DOHH2 (cell line): ENCODE measurements at regions not wholly inside any gene's neighbourhood (a gene's known extent, or its start where the extent isn't known, plus 50 kb on each side); places are given as distances from the start of the nearest gene placed in this dataset.
"Not testable (repeated sequence)": the region's sequence is repeated elsewhere in the genome, so short reads cannot be mapped to it uniquely, and the experiment has no call there.

Source experiments
- H3F3A ChIP-seq: fragments of 200-600 bp; sonication (generic), shearing (Covaris generic); 2 replicates; pipeline ENCODE4 v1.6.0; 2016; ENCODE audit warnings: antibody characterized with exemption, mild to moderate bottlenecking; ENCODE audit not compliant: control insufficient read depth, insufficient read depth
- H3K27ac ChIP-seq: fragments of 200-600 bp; sonication (generic); 2 replicates; pipeline ENCODE4 v1.5.1; 2014; ENCODE audit warnings: low read depth, mild to moderate bottlenecking, low read length, moderate library complexity
- H3K27me3 ChIP-seq: fragments of 200-600 bp; sonication (generic); 2 replicates; pipeline ENCODE4 v1.6.1; 2014; ENCODE audit warnings: mild to moderate bottlenecking, low read length, mixed read lengths; ENCODE audit not compliant: control insufficient read depth
- H3K36me3 ChIP-seq: fragments of 200-600 bp; sonication (generic); 2 replicates; pipeline ENCODE4 v1.6.1; 2014; ENCODE audit warnings: mild to moderate bottlenecking, low read length, moderate library complexity, mixed read lengths; ENCODE audit not compliant: control insufficient read depth
- H3K4me1 ChIP-seq: fragments of 200-600 bp; sonication (generic); 2 replicates; pipeline ENCODE4 v1.6.1; 2014; ENCODE audit warnings: mild to moderate bottlenecking, low read length, mixed read lengths; ENCODE audit not compliant: control insufficient read depth
- H3K4me2 ChIP-seq: fragments of 200-600 bp; sonication (generic); 2 replicates; pipeline ENCODE4 v1.6.0; 2014; ENCODE audit warnings: mild to moderate bottlenecking, low read length, moderate library complexity
- H3K4me3 ChIP-seq: fragments of 200-600 bp; sonication (generic); 2 replicates; pipeline ENCODE4 v1.5.1; 2014; ENCODE audit warnings: mild to moderate bottlenecking, low read length, mixed read lengths
- H3K79me2 ChIP-seq: fragments of 200-600 bp; sonication (generic); 2 replicates; pipeline ENCODE4 v1.6.1; 2014; ENCODE audit warnings: mild to moderate bottlenecking, low read length, mixed read lengths; ENCODE audit not compliant: control insufficient read depth
- H3K9me2 ChIP-seq: fragments of 200-600 bp; sonication (generic); replicated peaks from 2 replicates; pipeline ENCODE4 v1.6.1; 2014; ENCODE audit warnings: mild to moderate bottlenecking, low read length, mixed read lengths; ENCODE audit not compliant: control insufficient read depth
- H3K9me3 ChIP-seq: fragments of 200-600 bp; sonication (generic); 2 replicates; pipeline ENCODE4 v1.6.1; 2014; ENCODE audit warnings: antibody characterized with exemption, low read length, mixed read lengths; ENCODE audit not compliant: control insufficient read depth, insufficient read depth
- H4K20me1 ChIP-seq: fragments of 200-600 bp; sonication (generic); 2 replicates; pipeline ENCODE4 v1.6.0; 2014; ENCODE audit warnings: low read depth, mild to moderate bottlenecking, antibody characterized with exemption, low read length, moderate library complexity; ENCODE audit not compliant: control insufficient read depth, insufficient read depth
- EZH2phosphoT487 ChIP-seq: fragments of 200-600 bp; sonication (generic); IDR thresholded peaks from 2 replicates; pipeline ENCODE4 v1.6.1; 2017; ENCODE audit warnings: borderline replicate concordance, mild to moderate bottlenecking, antibody characterized with exemption, low read length, moderate library complexity, mixed read lengths
- TF ChIP-seq, protein P1 (sequence below): fragments of 200-600 bp; sonication (generic); IDR thresholded peaks from one replicate; pipeline ENCODE4 v1.5.1; 2014; ENCODE audit warnings: antibody characterized with exemption, mild to moderate bottlenecking, low read depth, low read length; ENCODE audit not compliant: poor library complexity, severe bottlenecking

DNA sequence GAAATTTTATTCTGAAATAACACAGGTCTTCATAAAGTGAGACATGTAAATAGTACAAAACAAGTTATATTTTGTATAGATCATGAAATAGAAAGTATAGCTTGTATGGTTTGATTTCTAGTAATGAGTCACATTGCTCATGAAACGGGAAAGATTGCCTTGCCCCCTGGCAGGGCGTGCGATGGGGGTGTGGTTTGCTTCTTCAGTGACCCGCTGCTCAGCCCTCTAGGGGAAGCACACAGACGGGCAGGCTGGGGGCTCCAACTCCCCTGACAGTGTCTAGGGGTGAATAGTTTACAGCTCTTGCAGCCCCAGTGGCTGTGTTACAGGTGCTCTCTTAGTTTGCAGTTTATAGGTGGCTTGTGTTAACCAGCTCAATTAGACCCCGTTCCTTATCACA, 170.5 kb upstream of the RGS17 start:
- H3K4me3 ChIP-seq = no peak overlapping the region
- no peaks in the 10 kb centered on the region for H3F3A ChIP-seq
- no peaks in the 10 kb centered on the region for H3K27me3 ChIP-seq
- H3K9me3 ChIP-seq = no peaks in the 10 kb centered on the region
- H3K36me3 ChIP-seq = no peaks in the 10 kb centered on the region
- TF ChIP-seq, protein P1, sequence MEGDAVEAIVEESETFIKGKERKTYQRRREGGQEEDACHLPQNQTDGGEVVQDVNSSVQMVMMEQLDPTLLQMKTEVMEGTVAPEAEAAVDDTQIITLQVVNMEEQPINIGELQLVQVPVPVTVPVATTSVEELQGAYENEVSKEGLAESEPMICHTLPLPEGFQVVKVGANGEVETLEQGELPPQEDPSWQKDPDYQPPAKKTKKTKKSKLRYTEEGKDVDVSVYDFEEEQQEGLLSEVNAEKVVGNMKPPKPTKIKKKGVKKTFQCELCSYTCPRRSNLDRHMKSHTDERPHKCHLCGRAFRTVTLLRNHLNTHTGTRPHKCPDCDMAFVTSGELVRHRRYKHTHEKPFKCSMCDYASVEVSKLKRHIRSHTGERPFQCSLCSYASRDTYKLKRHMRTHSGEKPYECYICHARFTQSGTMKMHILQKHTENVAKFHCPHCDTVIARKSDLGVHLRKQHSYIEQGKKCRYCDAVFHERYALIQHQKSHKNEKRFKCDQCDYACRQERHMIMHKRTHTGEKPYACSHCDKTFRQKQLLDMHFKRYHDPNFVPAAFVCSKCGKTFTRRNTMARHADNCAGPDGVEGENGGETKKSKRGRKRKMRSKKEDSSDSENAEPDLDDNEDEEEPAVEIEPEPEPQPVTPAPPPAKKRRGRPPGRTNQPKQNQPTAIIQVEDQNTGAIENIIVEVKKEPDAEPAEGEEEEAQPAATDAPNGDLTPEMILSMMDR = no peak
- no peak for TF ChIP-seq EZH2phosphoT487
- H4K20me1 ChIP-seq = no peaks in the 10 kb centered on the region
- no peaks in the 10 kb centered on the region for H3K4me1 ChIP-seq
- H3K4me2 ChIP-seq = no peak overlapping the region
- H3K27ac ChIP-seq = no peak overlapping the region
- no peaks in the 10 kb centered on the region for H3K79me2 ChIP-seq
- H3K9me2 ChIP-seq = no peaks in the 10 kb centered on the region

DNA sequence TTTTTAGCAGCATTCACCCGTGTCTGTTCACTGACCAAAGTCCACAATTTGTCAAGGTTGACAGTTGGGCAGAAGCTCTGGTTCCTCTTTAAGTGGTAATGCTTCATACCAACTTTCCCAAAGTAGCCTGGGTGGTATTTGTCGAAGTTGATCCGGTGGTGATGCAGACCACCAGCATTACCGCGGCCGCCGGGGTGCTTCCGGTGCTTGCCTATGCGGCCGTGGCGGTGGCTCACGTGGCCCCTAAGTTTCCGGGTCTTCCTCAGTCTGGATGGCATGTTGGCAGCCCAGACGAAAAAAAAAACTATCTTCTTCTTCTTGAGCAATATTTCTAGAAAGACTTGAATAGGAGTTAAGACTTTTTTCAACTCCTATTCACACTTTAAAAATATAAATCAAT, 151.4 kb upstream of the RGS17 start:
- H3K9me2 ChIP-seq, H4K20me1 ChIP-seq, H3K4me1 ChIP-seq, H3K36me3 ChIP-seq, H3F3A ChIP-seq, H3K27ac ChIP-seq, H3K4me2 ChIP-seq, H3K9me3 ChIP-seq, H3K4me3 ChIP-seq, H3K79me2 ChIP-seq, H3K27me3 ChIP-seq: not testable (repeated sequence)

DNA sequence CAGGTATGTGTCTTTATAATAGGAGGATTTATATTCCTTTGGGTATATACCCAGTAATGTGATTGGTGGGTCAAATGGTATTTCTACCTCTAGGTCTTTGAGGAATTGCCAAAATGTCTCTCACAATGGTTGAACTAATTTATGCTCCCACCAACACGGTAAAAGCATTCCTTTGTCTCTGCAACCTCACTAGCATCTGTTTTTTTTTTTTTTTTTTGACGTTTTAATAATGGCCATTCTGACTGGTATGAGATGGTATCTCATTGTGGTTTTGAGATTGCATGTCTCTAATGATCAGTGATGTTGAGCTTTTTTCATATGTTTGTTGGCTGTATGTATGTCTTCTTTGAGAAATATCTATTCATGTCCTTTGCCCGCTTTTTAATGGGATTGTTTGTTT, 144.9 kb upstream of the RGS17 start:
- Histone ChIP-seq H3K36me3 (no peaks in the 10 kb centered on the region), H3K4me1 (no peaks in the 10 kb centered on the region), H3K27ac (no peak overlapping the region), H3K9me3 (no peaks in the 10 kb centered on the region), H3F3A (no peaks in the 10 kb centered on the region), H4K20me1 (no peaks in the 10 kb centered on the region), H3K4me2 (no peak overlapping the region), H3K79me2 (no peaks in the 10 kb centered on the region), H3K4me3 (no peak overlapping the region), H3K27me3 (no peaks in the 10 kb centered on the region), H3K9me2 (no peaks in the 10 kb centered on the region)
- TF ChIP-seq, protein P1 = no peak
- TF ChIP-seq EZH2phosphoT487 = no peak

DNA sequence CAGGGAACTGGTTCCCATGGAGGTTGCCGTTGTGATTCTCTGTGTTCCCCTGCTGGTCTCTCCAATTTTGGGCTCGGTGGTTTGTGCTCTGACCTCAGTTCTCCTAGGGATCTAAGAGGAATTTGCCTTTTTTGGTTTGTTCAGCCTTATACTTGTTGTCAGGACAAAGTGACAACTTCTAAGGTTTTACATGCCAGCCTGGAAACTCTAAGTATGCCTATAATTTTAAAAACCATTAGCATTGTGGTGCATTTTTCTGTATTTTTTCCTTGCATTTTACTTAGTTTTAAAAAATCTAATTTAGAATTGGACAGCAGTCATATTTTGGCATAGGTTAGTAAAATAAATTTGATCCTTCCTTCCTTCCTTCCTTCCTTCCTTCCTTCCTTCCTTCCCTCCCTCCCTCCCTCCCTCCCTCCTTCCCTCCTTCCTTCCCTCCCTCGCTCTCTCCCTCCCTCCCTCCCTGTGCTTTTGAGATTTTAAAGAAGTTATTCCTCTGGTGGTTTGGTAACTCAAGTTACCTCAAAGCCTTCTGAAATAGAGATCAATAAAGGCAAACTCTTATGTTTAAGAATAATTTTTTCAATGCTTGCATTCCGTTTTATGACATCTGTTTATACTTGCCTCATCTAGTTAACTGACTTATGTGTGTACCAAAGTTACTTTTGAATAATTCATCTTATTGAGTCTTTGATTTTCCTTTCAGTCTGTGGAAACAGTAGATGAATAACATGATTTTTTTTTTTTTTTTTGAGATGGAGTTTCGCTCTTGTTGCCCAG, 141.3 kb upstream of the RGS17 start:
- H3K4me1 ChIP-seq = no peaks in the 10 kb centered on the region
- H3F3A ChIP-seq = no peaks in the 10 kb centered on the region
- H3K9me3 ChIP-seq = no peaks in the 10 kb centered on the region
- H3K27ac ChIP-seq = no peak overlapping the region
- H3K4me2 ChIP-seq = no peak overlapping the region
- H3K36me3 ChIP-seq = no peaks in the 10 kb centered on the region
- H3K79me2 ChIP-seq = no peaks in the 10 kb centered on the region
- no peaks in the 10 kb centered on the region for H4K20me1 ChIP-seq
- no peak overlapping the region for H3K4me3 ChIP-seq
- no peak for TF ChIP-seq EZH2phosphoT487
- TF ChIP-seq, protein P1 = no peak
- no peaks in the 10 kb centered on the region for H3K9me2 ChIP-seq
- no peaks in the 10 kb centered on the region for H3K27me3 ChIP-seq
